Bronchial epithelial cell (primary cell): ENCODE measurements at regions not wholly inside any gene's neighbourhood (a gene's known extent, or its start where the extent isn't known, plus 50 kb on each side); places are given as distances from the start of the nearest gene placed in this dataset.

Experiments
- DNase-seq: peaks from one replicate; pipeline ENCODE4 v3.0.0-alpha.2; 2010; ENCODE audit warnings: low read depth
- FAIRE-seq: peaks from 2 replicates; lab custom pipeline; 2011; peaks lifted over from hg19 to GRCh38; lab: Jason Lieb, UNC
- H3K27me3 ChIP-seq: 2 replicates; pipeline ENCODE4 v1.5.1; 2011; ENCODE audit warnings: low read length; ENCODE audit not compliant: control insufficient read depth, insufficient read depth
- H3K36me3 ChIP-seq: 2 replicates; pipeline ENCODE4 v1.5.1; 2011; ENCODE audit warnings: low read length; ENCODE audit not compliant: control insufficient read depth, insufficient read depth
- H3K4me3 ChIP-seq: 2 replicates; pipeline ENCODE4 v1.5.1; 2011; ENCODE audit warnings: mild to moderate bottlenecking, low read depth, low read length, control low read depth
- TF ChIP-seq, protein P1 (sequence below): IDR thresholded peaks from 2 replicates; pipeline ENCODE4 v1.5.1; 2011; ENCODE audit warnings: mild to moderate bottlenecking, moderate library complexity, low read length, control low read depth, inconsistent platforms; ENCODE audit not compliant: insufficient read depth, severe bottlenecking

GRCh38 chr1:57494530-57495079 lies 70.7 kb upstream of the DAB1 start:
- DNase-seq, result no peak
- no peak for FAIRE-seq
- H3K27me3 ChIP-seq, result no peaks in the 10 kb centered on the region
- no peak overlapping the region for H3K4me3 ChIP-seq
- TF ChIP-seq, protein P1, sequence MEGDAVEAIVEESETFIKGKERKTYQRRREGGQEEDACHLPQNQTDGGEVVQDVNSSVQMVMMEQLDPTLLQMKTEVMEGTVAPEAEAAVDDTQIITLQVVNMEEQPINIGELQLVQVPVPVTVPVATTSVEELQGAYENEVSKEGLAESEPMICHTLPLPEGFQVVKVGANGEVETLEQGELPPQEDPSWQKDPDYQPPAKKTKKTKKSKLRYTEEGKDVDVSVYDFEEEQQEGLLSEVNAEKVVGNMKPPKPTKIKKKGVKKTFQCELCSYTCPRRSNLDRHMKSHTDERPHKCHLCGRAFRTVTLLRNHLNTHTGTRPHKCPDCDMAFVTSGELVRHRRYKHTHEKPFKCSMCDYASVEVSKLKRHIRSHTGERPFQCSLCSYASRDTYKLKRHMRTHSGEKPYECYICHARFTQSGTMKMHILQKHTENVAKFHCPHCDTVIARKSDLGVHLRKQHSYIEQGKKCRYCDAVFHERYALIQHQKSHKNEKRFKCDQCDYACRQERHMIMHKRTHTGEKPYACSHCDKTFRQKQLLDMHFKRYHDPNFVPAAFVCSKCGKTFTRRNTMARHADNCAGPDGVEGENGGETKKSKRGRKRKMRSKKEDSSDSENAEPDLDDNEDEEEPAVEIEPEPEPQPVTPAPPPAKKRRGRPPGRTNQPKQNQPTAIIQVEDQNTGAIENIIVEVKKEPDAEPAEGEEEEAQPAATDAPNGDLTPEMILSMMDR, result no peak
- no peaks in the 10 kb centered on the region for H3K36me3 ChIP-seq

DNA sequence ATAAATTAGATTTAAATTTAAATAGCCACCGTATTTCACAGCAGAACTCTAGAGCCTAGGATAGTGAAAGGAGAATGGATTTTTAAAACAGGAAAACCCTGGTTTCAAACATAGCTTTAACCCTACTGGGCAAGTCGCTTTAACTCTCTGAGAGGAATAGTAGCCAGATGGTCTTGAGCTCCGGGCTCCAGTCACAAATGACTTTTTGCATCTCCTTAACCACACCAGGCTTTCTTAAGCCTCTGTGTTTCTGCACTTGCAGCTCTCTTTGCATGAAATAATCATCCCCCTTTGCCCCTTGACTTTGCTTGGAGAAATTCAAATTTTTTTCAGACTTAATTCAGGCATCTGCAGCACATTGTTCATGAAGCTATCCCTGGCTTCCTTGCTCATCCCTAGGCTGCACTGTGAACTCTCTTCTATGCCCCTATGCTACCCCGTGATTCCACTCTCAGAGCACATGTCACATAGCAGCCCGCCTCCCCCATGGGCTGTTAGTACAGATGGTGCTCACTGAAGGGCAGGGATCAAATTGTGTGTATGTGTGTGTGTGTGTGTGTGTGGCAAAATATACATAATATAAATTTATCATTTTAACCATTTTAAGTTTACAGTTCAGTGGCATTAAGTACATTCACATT lies 68.8 kb upstream of the DAB1 start:
- no peak overlapping the region for H3K4me3 ChIP-seq
- no peak for DNase-seq
- FAIRE-seq, result no peak
- no peaks in the 10 kb centered on the region for H3K36me3 ChIP-seq
- H3K27me3 ChIP-seq, result no peaks in the 10 kb centered on the region
- TF ChIP-seq, protein P1, result no peak

DNA sequence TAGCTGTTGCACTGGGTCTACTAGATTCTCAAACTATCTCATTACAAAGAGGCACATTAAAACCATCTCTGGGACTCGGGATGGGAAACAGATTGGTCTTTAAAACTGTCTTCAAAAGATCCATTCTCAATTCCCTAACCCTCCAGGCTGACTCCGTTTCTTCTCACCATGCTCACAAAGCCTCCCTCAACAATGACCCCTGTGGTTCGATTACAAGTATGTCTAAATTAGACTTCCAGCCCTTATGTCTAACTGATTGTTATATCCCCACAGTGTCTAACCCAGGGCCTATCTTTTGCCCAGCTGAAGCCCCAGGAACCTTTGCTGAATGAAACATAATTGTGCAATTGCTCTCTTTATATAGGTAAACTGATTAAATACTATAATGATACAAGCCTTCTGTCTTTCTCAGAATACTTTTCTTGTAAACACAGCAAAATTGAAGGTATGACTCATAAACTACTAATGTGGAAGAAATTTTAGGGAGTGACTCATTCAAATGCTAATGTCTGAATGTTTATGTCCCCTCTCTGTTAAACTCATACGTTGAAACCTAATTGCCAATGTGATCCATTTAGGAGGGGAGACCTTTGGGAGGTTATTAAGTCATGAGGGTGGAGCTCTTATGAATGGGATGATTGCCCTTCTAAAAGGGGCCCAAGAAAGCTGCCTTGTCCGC lies 65.6 kb upstream of the DAB1 start:
- TF ChIP-seq, protein P1, result no peak
- Histone ChIP-seq H3K4me3 (no peak overlapping the region), H3K27me3 (no peaks in the 10 kb centered on the region), H3K36me3 (no peaks in the 10 kb centered on the region)
- FAIRE-seq (peak; percentile 52), DNase-seq (peak; percentile 76)

DNA sequence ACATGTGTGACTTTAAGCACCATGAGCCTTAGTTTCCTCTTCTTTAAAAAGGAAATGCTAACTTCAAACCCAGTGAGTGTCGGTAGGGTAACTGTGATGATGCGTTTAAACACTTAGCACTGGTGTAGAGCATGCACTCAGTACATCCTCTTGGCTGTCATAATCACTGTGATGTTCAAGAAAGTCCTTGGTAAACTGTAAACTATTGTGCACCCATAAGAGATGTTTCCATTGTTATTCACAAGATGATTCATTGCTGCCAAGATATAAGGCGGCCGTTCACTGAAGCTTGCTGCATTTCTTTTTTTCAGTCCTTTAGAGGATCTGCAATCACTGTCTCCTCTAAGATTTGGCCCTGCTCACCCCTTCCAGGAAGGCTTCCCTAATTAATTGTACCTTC lies 61.8 kb upstream of the DAB1 start:
- FAIRE-seq, result no peak
- TF ChIP-seq, protein P1, result no peak
- Histone ChIP-seq H3K4me3 (no peak overlapping the region), H3K36me3 (no peaks in the 10 kb centered on the region), H3K27me3 (no peaks in the 10 kb centered on the region)
- peak; percentile 51 for DNase-seq

DNA sequence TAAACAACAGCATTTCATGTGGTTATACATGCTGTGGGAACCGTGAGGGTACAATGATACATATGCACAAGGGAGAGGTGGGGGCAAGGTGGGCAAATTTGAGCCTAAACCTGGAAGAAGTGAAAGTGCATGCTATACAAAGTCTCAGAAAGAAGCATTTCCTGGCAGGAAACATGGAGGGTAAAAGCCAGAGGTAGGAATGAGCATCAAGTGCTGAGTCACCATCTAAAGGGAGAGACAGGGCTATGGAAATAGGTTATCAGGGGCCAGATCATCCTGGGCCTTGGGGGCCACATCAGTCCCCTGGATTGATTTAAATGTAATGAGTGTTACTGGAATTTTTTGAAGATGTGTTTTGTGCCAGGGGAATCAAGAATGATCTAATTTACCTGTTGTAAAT lies 60.1 kb upstream of the DAB1 start:
- no peaks in the 10 kb centered on the region for H3K27me3 ChIP-seq
- DNase-seq (peak; percentile 15), FAIRE-seq (no peak)

More for the DNA sequence above, 60.1 kb upstream of the DAB1 start:
- TF ChIP-seq, protein P1, result no peak
- H3K36me3 ChIP-seq, result no peaks in the 10 kb centered on the region
- H3K4me3 ChIP-seq, result no peak overlapping the region
